Kidney epithelial cell (primary cell): ENCODE measurements at regions not wholly inside any gene's neighbourhood (a gene's known extent, or its start where the extent isn't known, plus 50 kb on each side); places are given as distances from the start of the nearest gene placed in this dataset.

Experiments
- DNase-seq: peaks from one replicate; pipeline ENCODE4 v3.0.0-alpha.2; 2010; ENCODE audit warnings: low read depth
- H3K27me3 ChIP-seq: 2 replicates; pipeline ENCODE4 v1.6.0; 2011; ENCODE audit warnings: low read length; ENCODE audit not compliant: control insufficient read depth, insufficient read depth
- H3K36me3 ChIP-seq: 2 replicates; pipeline ENCODE4 v1.5.1; 2011; ENCODE audit warnings: low read length; ENCODE audit not compliant: control insufficient read depth, insufficient read depth
- H3K4me3 ChIP-seq: 2 replicates; pipeline ENCODE4 v1.5.1; 2011; ENCODE audit warnings: low read depth, mild to moderate bottlenecking, control low read depth, low read length
- CTCF ChIP-seq: IDR thresholded peaks from 2 replicates; pipeline ENCODE4 v1.5.1; 2011; ENCODE audit warnings: mild to moderate bottlenecking, moderate library complexity, low read length, control low read depth, inconsistent platforms; ENCODE audit not compliant: insufficient read depth, poor library complexity, severe bottlenecking

DNA sequence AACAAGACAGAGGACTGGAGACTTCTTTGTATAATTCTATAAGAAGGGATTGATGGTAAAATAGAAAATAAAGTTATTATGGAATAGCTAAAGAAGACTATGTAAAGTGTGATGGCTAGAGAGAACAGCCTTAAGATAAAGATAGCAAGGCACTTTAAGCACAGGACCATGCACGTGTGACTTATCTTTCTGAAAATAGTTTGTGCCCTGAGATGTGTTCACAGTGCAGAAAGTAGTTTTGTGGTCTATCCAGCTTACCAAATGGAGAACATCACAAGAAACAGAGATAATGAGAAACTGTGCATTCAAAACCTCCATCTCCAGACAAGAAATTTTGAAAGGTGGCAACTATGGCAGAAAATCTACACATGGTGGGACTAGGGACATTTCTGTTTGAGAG lies 213.3 kb downstream of the PARM1 start:
- Histone ChIP-seq H3K27me3 (no peaks in the 10 kb centered on the region), H3K36me3 (no peaks in the 10 kb centered on the region), H3K4me3 (no peak overlapping the region)
- no peak for TF ChIP-seq CTCF
- no peak for DNase-seq

DNA sequence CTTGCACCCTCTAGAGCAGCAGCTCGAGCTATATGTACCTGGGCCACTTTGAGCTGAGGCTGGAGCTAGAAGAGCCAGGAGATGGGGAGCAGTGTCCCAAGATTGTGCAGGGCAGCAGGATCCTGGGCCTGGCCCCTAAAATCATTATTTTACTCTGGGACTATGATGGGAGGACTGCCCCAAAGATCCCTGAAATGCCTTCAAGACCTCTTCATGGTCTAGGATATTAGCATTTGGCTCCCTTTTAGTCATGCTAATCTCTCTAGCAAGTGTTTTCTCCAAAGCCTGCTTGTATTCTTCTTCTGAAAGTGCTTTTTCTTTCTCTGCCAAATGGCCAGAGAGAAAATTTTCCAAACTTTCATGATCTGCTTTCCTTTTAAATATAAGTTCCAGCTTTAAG lies 211.6 kb downstream of the PARM1 start:
- TF ChIP-seq CTCF, result no peak
- Histone ChIP-seq H3K27me3 (no peaks in the 10 kb centered on the region), H3K36me3 (no peaks in the 10 kb centered on the region), H3K4me3 (no peak overlapping the region)
- DNase-seq, result no peak

DNA sequence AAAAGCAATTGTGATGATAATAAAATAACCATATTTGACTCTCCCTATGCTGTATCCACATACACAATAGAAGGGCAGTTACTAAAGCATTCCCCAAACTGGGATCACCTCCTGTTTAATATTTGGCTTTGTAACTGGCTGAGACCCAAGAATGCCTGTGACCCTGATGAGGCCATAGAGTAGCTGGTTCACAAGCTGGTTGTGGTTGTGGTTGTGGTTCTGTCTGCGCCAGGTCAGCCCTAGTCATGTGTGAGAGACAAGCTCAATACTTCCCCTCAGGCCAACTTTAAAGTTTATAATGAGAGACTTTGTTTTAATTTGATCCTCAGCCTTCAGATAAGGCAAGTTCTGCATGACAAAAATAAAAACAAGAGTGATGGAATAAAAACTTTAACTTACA lies 209.9 kb downstream of the PARM1 start:
- Histone ChIP-seq H3K36me3 (no peaks in the 10 kb centered on the region), H3K27me3 (no peaks in the 10 kb centered on the region), H3K4me3 (no peak overlapping the region)
- no peak for TF ChIP-seq CTCF
- DNase-seq, result no peak

- no peaks in the 10 kb centered on the region for H3K36me3 ChIP-seq
- no peak overlapping the region for H3K4me3 ChIP-seq
- TF ChIP-seq CTCF, result no peak
- DNase-seq, result no peak
- H3K27me3 ChIP-seq, result no peaks in the 10 kb centered on the region
These were observed 209.5 kb downstream of the PARM1 start for GRCh38 chr4:75142382-75142781.

- Histone ChIP-seq H3K27me3 (no peaks in the 10 kb centered on the region), H3K4me3 (no peak overlapping the region), H3K36me3 (no peaks in the 10 kb centered on the region)
- TF ChIP-seq CTCF, result no peak
- no peak for DNase-seq
These were observed 208.2 kb downstream of the PARM1 start for GRCh38 chr4:75141162-75141561.

DNA sequence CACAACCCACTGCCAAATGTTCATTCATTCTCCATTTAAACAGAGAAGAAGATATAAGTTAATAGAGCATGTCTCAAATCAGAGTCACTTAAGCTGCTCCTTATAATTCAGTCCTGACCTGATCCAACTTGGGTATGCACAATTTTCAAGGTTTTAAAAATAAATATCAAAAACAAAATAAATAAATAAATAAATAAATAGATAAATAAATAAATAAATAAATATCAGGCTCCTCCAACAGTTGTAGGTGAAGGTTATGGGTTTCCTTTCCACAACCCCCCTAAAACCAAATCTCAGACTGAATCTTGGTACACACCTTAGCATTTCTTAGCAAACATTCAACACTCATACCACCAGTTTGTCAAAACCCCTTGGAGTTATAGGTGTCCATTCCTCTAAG lies 204.4 kb downstream of the PARM1 start:
- H3K36me3 ChIP-seq, result no peaks in the 10 kb centered on the region
- TF ChIP-seq CTCF, result no peak
- no peaks in the 10 kb centered on the region for H3K27me3 ChIP-seq
- no peak overlapping the region for H3K4me3 ChIP-seq
- DNase-seq, result no peak
